CD4-positive, alpha-beta T cell (primary cell): ENCODE measurements at regions not wholly inside any gene's neighbourhood (a gene's known extent, or its start where the extent isn't known, plus 50 kb on each side); places are given as distances from the start of the nearest gene placed in this dataset.

Experiments
- ATAC-seq: fragments of 200-7000 bp; cut with Tn5 transposase; one replicate; pipeline ENCODE4 v1.10.0; 2022; ENCODE audit warnings: mild to moderate bottlenecking; ENCODE audit not compliant: poor library complexity
- CTCF ChIA-PET: fragments of 350-600 bp; sonication (Branson Sonifier 250); formaldehyde crosslinking; loops from one replicate; lab custom pipeline; 2021; ENCODE audit warnings: antibody characterized with exemption, inconsistent platforms; lab: Charles Lee
- POLR2A ChIA-PET: fragments of 350-600 bp; sonication (Branson Sonifier 250); formaldehyde crosslinking; loops from one replicate; lab custom pipeline; 2021; ENCODE audit warnings: antibody characterized with exemption, inconsistent platforms; lab: Charles Lee
- DNase-seq, 14 experiments: peaks; one replicate each; pipeline ENCODE4 v3.0.0-alpha.2; 2013 to 2020; ENCODE audit warnings: mixed read lengths in 2 of 14
- H3K27ac ChIP-seq, 2 donors: one replicate each; pipeline versions ENCODE4 v1.5.1 to v1.7.0; 2013; ENCODE audit warnings: low read length in 2 of 2, low read depth in 1 of 2, mild to moderate bottlenecking in 1 of 2
- H3K27me3 ChIP-seq, 2 experiments: 1 replicate in 1 of 2; 2 replicates in 1 of 2; pipeline versions ENCODE4 v1.6.1 to v1.7.0; 2013; ENCODE audit warnings: low read length in 2 of 2, control low read depth in 1 of 2, mild to moderate bottlenecking in 1 of 2, moderate library complexity in 1 of 2; ENCODE audit not compliant: insufficient read depth in 2 of 2, control insufficient read depth in 1 of 2
- H3K36me3 ChIP-seq: one replicate; pipeline ENCODE4 v1.6.1; 2013; ENCODE audit warnings: low read length, control low read depth; ENCODE audit not compliant: insufficient read depth
- H3K4me1 ChIP-seq: one replicate; pipeline ENCODE4 v1.6.1; 2013; ENCODE audit warnings: low read length, control low read depth; ENCODE audit not compliant: insufficient read depth
- H3K4me3 ChIP-seq: one replicate; pipeline ENCODE4 v1.5.1; 2013; ENCODE audit warnings: mild to moderate bottlenecking, low read length, moderate library complexity
- H3K9me3 ChIP-seq, 2 experiments: 1 replicate in 1 of 2; 2 replicates in 1 of 2; pipeline versions ENCODE4 v1.6.1 to v1.7.0; 2013; ENCODE audit warnings: low read length in 2 of 2, mild to moderate bottlenecking in 2 of 2, control low read depth in 1 of 2, moderate library complexity in 1 of 2; ENCODE audit not compliant: control insufficient read depth in 1 of 2, insufficient read depth in 1 of 2
- H3K27ac Mint-ChIP-seq: one replicate; pipeline ENCODE4 v1.8.0; 2020; ENCODE audit warnings: mixed read lengths
- H3K27me3 Mint-ChIP-seq: one replicate; pipeline ENCODE4 v1.8.0; 2021; ENCODE audit warnings: mixed read lengths
- H3K36me3 Mint-ChIP-seq: one replicate; pipeline ENCODE4 v1.8.0; 2021; ENCODE audit warnings: low read depth, mixed read lengths
- H3K4me1 Mint-ChIP-seq: one replicate; pipeline ENCODE4 v1.8.0; 2021; ENCODE audit warnings: low read depth, mixed read lengths
- H3K4me3 Mint-ChIP-seq: one replicate; pipeline ENCODE4 v1.8.0; 2020; ENCODE audit warnings: mild to moderate bottlenecking, mixed read lengths
- H3K9me3 Mint-ChIP-seq: one replicate; pipeline ENCODE4 v1.8.0; 2020; ENCODE audit warnings: mixed read lengths
- CTCF ChIP-seq: fragments of 200-600 bp; IDR thresholded peaks from one replicate; pipeline ENCODE4 v1.8.0; 2022; ENCODE audit warnings: antibody characterized with exemption, mild to moderate bottlenecking
- intact Hi-C, 2 experiments: fragments of 100-400 bp; cut with DNase I in 1 of 2; cut with micrococcal nuclease in 1 of 2; formaldehyde crosslinking; loops; one replicate each; pipeline versions ENCODE4 v1.15.1 to v1.9.0; 2023 to 2025; cut with DNase I, micrococcal nuclease

GRCh38 chr5:174324680-174325079 lies 279.2 kb downstream of the NSG2 start:
- Histone ChIP-seq H3K4me1 (no peaks in the 10 kb centered on the region), H3K9me3 (peaks cover 0 to 4% of the 10 kb centered on the region in 2 experiments), H3K27ac (no peak overlapping the region), H3K36me3 (no peaks in the 10 kb centered on the region), H3K27me3 (peaks cover 0 to 5% of the 10 kb centered on the region in 2 experiments), H3K4me3 (no peak overlapping the region)
- no peak for TF ChIP-seq CTCF
- Mint-ChIP-seq H3K4me3 (no peak overlapping the region), H3K9me3 (no peaks in the 10 kb centered on the region), H3K36me3 (no peaks in the 10 kb centered on the region), H3K27me3 (peaks cover 42% of the 10 kb centered on the region), H3K27ac (no peak overlapping the region), H3K4me1 (no peaks in the 10 kb centered on the region)
- CTCF ChIA-PET = no interaction called here
- no peak for DNase-seq
- no peak for ATAC-seq
- POLR2A ChIA-PET = no interaction called here
- intact Hi-C loops = no loop called here

GRCh38 chr5:174325431-174325830 lies 279.9 kb downstream of the NSG2 start:
- H3K27ac ChIP-seq = no peak overlapping the region
- ChIA-PET CTCF (no interaction called here), POLR2A (no interaction called here)
- H3K27ac Mint-ChIP-seq = no peak overlapping the region
- H3K27me3 ChIP-seq = peaks cover 0 to 5% of the 10 kb centered on the region in 2 experiments
- no peaks in the 10 kb centered on the region for H3K4me1 Mint-ChIP-seq
- H3K36me3 Mint-ChIP-seq = no peaks in the 10 kb centered on the region
- no peak for TF ChIP-seq CTCF
- intact Hi-C loops = no loop called here
- no peaks in the 10 kb centered on the region for H3K9me3 Mint-ChIP-seq
- peaks cover 0 to 4% of the 10 kb centered on the region in 2 experiments for H3K9me3 ChIP-seq
- no peak overlapping the region for H3K4me3 ChIP-seq
- DNase-seq = no peak
- no peak overlapping the region for H3K4me3 Mint-ChIP-seq
- no peaks in the 10 kb centered on the region for H3K4me1 ChIP-seq
- no peak for ATAC-seq
- no peaks in the 10 kb centered on the region for H3K36me3 ChIP-seq
- peaks cover 47% of the 10 kb centered on the region for H3K27me3 Mint-ChIP-seq

GRCh38 chr5:174325961-174326360 lies 280.5 kb downstream of the NSG2 start:
- ATAC-seq = no peak
- no peak for TF ChIP-seq CTCF
- H3K36me3 Mint-ChIP-seq = no peaks in the 10 kb centered on the region
- ChIA-PET POLR2A (no interaction called here), CTCF (no interaction called here)
- H3K27ac Mint-ChIP-seq = no peak overlapping the region
- Histone ChIP-seq H3K36me3 (no peaks in the 10 kb centered on the region), H3K9me3 (peaks cover 0 to 4% of the 10 kb centered on the region in 2 experiments), H3K4me3 (no peak overlapping the region), H3K27me3 (peaks cover 0 to 5% of the 10 kb centered on the region in 2 experiments), H3K27ac (no peak overlapping the region), H3K4me1 (no peaks in the 10 kb centered on the region)
- peaks cover 48% of the 10 kb centered on the region for H3K27me3 Mint-ChIP-seq
- intact Hi-C loops = no loop called here
- no peaks in the 10 kb centered on the region for H3K9me3 Mint-ChIP-seq
- no peak for DNase-seq
- H3K4me1 Mint-ChIP-seq = no peaks in the 10 kb centered on the region
- H3K4me3 Mint-ChIP-seq = no peak overlapping the region
